ENCODE measurements at regions not wholly inside any gene's neighbourhood (a gene's known extent, or its start where the extent isn't known, plus 50 kb on each side); places are given as distances from the start of the nearest gene placed in this dataset.

GRCh38 chr13:85216576-85216975 lies 582.6 kb downstream of the SLITRK6 start:
- TF ChIP-seq POLR2A (IDR thresholded peaks at IDR 0.05; ENCODE audit: low read depth, low read length) (no peak), CEBPB (IDR thresholded peaks at IDR 0.05; ENCODE audit: low read depth, low read length) (no peak), USF2 (IDR thresholded peaks at IDR 0.05; ENCODE audit: low read depth, low read length) (no peak)
- TF ChIP-seq, protein P1, sequence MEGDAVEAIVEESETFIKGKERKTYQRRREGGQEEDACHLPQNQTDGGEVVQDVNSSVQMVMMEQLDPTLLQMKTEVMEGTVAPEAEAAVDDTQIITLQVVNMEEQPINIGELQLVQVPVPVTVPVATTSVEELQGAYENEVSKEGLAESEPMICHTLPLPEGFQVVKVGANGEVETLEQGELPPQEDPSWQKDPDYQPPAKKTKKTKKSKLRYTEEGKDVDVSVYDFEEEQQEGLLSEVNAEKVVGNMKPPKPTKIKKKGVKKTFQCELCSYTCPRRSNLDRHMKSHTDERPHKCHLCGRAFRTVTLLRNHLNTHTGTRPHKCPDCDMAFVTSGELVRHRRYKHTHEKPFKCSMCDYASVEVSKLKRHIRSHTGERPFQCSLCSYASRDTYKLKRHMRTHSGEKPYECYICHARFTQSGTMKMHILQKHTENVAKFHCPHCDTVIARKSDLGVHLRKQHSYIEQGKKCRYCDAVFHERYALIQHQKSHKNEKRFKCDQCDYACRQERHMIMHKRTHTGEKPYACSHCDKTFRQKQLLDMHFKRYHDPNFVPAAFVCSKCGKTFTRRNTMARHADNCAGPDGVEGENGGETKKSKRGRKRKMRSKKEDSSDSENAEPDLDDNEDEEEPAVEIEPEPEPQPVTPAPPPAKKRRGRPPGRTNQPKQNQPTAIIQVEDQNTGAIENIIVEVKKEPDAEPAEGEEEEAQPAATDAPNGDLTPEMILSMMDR (conservative IDR thresholded peaks at IDR 0.05; ENCODE audit: low read depth, low read length): no peak

Measured in IMR-90 (cell line).